ENCODE measurements at regions not wholly inside any gene's neighbourhood (a gene's known extent, or its start where the extent isn't known, plus 50 kb on each side); places are given as distances from the start of the nearest gene placed in this dataset.

GRCh38 chr15:70447928-70448698 is 315.2 kb downstream of the UACA start (continued):
- TF ChIP-seq PKNOX1 (IDR thresholded peaks at IDR 0.05), result peak; percentile 74
- TF ChIP-seq MCM5 (IDR thresholded peaks at IDR 0.05; ENCODE audit: low read depth), result no peak
- no peak for TF ChIP-seq GTF2B (IDR thresholded peaks at IDR 0.05; ENCODE audit: extremely low read depth, insufficient read length)
- TF ChIP-seq NEUROD1 (IDR thresholded peaks at IDR 0.05; ENCODE audit: borderline replicate concordance, low read depth, low read length, partially characterized antibody), result peak; percentile 70
- TF ChIP-seq E2F6 (IDR thresholded peaks at IDR 0.05; ENCODE audit: borderline replicate concordance in 1 of 2, extremely low read depth in 1 of 2, insufficient read depth in 1 of 2, insufficient read length in 1 of 2, low read depth in 1 of 2, low read length in 1 of 2, poor library complexity in 1 of 2, severe bottlenecking in 1 of 2), result peak; percentile 79 to 83

GRCh38 chr15:70447521-70447920 is 315.8 kb downstream of the UACA start:
- WGBS (ENCODE audit: insufficient coverage, low coverage, missing lambda C conversion rate), result 15% methylated on average over 2 of the region's 2 CpGs
- DNase-seq (ENCODE audit: extremely low read depth in 1 of 4, low spot score in 3 of 4), result no peak
- ChIA-PET CTCF (ENCODE audit: low intra/inter-chr PET ratio) (no interaction called here), POLR2A (interaction anchor here (0.7 to 2.2 kb wide), 5 partner anchors 8 to 355 kb away, joined by 3 to 10 read pairs (median 4); no protein-coding TSS in a partner anchor)
- H3K27ac ChIP-seq (ENCODE audit: extremely low read depth, low read depth, low read length), result peak overlapping the region; percentile 52
- no peak for TF ChIP-seq BRD9 (IDR thresholded peaks at IDR 0.05; ENCODE audit: low read depth, partially characterized antibody)
- peak; percentile 40 for TF ChIP-seq RBBP5 (IDR thresholded peaks at IDR 0.05; ENCODE audit: borderline replicate concordance, insufficient read depth, low read length, poor library complexity, severe bottlenecking)
- FAIRE-seq, result no peak
- intact Hi-C loops (cut with micrococcal nuclease) (no loop called here), in situ Hi-C loops (cut with MboI) (no loop called here)
- H3K79me2 ChIP-seq (ENCODE audit: control insufficient read depth, insufficient read depth, low read length), result no peaks in the 10 kb centered on the region
- no TSS peak for BruUV-seq (replicated peaks)
- H3K9me1 ChIP-seq (ENCODE audit: control insufficient read depth, insufficient read depth, low read length), result peaks cover 5% of the 10 kb centered on the region
- H3K9ac ChIP-seq (ENCODE audit: insufficient read depth in 1 of 2, low read depth in 2 of 2, low read length in 2 of 2), result peak overlapping the region; percentile 40 to 86
- no peaks in the 10 kb centered on the region for H3K36me3 ChIP-seq (ENCODE audit: control insufficient read depth, insufficient read depth, low read length)
- H2AFZ ChIP-seq (ENCODE audit: low read depth, low read length), result peak overlapping the region; percentile 46
- peaks cover 30 to 41% of the 10 kb centered on the region in 2 experiments for H3K4me1 ChIP-seq (replicated peaks in 1 of 2; ENCODE audit: control insufficient read depth in 2 of 2, insufficient read depth in 2 of 2, low read length in 2 of 2)
- peak; percentile 15 for ATAC-seq
- H4K20me1 ChIP-seq (replicated peaks; ENCODE audit: control insufficient read depth, insufficient read depth, low read length), result no peaks in the 10 kb centered on the region
- no peaks in the 10 kb centered on the region for H3K27me3 ChIP-seq (ENCODE audit: control insufficient read depth in 2 of 2, insufficient read depth in 2 of 2, low read length in 2 of 2)
- H3K4me2 ChIP-seq (ENCODE audit: insufficient read depth, low read length), result peak overlapping the region; percentile 59; the same call in 1 of the 2 replicates
- H3K9me3 ChIP-seq (replicated peaks; ENCODE audit: control insufficient read depth, insufficient read depth, low read depth, low read length), result no peaks in the 10 kb centered on the region
- H3K4me3 ChIP-seq, result no peak overlapping the region; the same call in 1 of the 2 replicates
